SK-N-SH treated with all-trans-retinoic acid at 6 μM for 48 hours (cell line): ENCODE measurements at regions not wholly inside any gene's neighbourhood (a gene's known extent, or its start where the extent isn't known, plus 50 kb on each side); places are given as distances from the start of the nearest gene placed in this dataset.

Source experiments
- ARNTL ChIP-seq: fragments of 450-650 bp; formaldehyde crosslinking; IDR thresholded peaks from 2 replicates; pipeline ENCODE4 v1.5.0; 2020; ENCODE audit warnings: low read depth, mild to moderate bottlenecking, moderate library complexity, borderline replicate concordance
- BACH2 ChIP-seq: fragments of 250-450 bp; sonication (Bioruptor Pico); IDR thresholded peaks from 2 replicates; pipeline ENCODE4 v1.9.0; 2021; ENCODE audit warnings: mild to moderate bottlenecking, borderline replicate concordance
- PPARA ChIP-seq: fragments of 250-450 bp; sonication (Bioruptor Pico); IDR thresholded peaks from 2 replicates; pipeline ENCODE4 v1.5.0; 2020; ENCODE audit warnings: mild to moderate bottlenecking, borderline replicate concordance
- RARB ChIP-seq: fragments of 250-450 bp; sonication (Bioruptor Pico); IDR thresholded peaks from 2 replicates; pipeline ENCODE4 v1.8.0; 2021; ENCODE audit warnings: mild to moderate bottlenecking, moderate library complexity
- TOX ChIP-seq: fragments of 250-450 bp; sonication (Bioruptor Pico); IDR thresholded peaks from 2 replicates; pipeline ENCODE4 v1.8.0; 2021; ENCODE audit warnings: mild to moderate bottlenecking, moderate library complexity, borderline replicate concordance
- ZFP30 ChIP-seq: fragments of 450-650 bp; formaldehyde crosslinking; IDR thresholded peaks from 2 replicates; pipeline ENCODE4 v1.5.0; 2022; ENCODE audit warnings: mild to moderate bottlenecking, moderate library complexity
- ZNF70 ChIP-seq: fragments of 450-650 bp; formaldehyde crosslinking; IDR thresholded peaks from 2 replicates; pipeline ENCODE4 v1.5.0; 2020; ENCODE audit warnings: mild to moderate bottlenecking, moderate library complexity
- TF ChIP-seq, protein P1 (sequence below): fragments of 250-450 bp; sonication (Bioruptor Pico); IDR thresholded peaks from 2 replicates; pipeline ENCODE4 v1.8.0; 2020; ENCODE audit warnings: mild to moderate bottlenecking, moderate library complexity, borderline replicate concordance
- TF ChIP-seq, protein P2 (sequence below): fragments of 250-450 bp; sonication (Bioruptor Pico); IDR thresholded peaks from 2 replicates; pipeline ENCODE4 v1.5.1; 2021; ENCODE audit warnings: mild to moderate bottlenecking, moderate library complexity

GRCh38 chr20:39990692-39991091 is 698.3 kb downstream of the MAFB start:
- TF ChIP-seq ARNTL (CRISPR knock-in tag) (no peak), RARB (CRISPR knock-in tag) (no peak), TOX (CRISPR knock-in tag) (no peak), BACH2 (CRISPR knock-in tag) (no peak), ZFP30 (CRISPR knock-in tag) (no peak), ZNF70 (CRISPR knock-in tag) (no peak), PPARA (CRISPR knock-in tag) (no peak)
- TF ChIP-seq, protein P1, sequence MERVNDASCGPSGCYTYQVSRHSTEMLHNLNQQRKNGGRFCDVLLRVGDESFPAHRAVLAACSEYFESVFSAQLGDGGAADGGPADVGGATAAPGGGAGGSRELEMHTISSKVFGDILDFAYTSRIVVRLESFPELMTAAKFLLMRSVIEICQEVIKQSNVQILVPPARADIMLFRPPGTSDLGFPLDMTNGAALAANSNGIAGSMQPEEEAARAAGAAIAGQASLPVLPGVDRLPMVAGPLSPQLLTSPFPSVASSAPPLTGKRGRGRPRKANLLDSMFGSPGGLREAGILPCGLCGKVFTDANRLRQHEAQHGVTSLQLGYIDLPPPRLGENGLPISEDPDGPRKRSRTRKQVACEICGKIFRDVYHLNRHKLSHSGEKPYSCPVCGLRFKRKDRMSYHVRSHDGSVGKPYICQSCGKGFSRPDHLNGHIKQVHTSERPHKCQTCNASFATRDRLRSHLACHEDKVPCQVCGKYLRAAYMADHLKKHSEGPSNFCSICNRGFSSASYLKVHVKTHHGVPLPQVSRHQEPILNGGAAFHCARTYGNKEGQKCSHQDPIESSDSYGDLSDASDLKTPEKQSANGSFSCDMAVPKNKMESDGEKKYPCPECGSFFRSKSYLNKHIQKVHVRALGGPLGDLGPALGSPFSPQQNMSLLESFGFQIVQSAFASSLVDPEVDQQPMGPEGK, result no peak
- TF ChIP-seq, protein P2, sequence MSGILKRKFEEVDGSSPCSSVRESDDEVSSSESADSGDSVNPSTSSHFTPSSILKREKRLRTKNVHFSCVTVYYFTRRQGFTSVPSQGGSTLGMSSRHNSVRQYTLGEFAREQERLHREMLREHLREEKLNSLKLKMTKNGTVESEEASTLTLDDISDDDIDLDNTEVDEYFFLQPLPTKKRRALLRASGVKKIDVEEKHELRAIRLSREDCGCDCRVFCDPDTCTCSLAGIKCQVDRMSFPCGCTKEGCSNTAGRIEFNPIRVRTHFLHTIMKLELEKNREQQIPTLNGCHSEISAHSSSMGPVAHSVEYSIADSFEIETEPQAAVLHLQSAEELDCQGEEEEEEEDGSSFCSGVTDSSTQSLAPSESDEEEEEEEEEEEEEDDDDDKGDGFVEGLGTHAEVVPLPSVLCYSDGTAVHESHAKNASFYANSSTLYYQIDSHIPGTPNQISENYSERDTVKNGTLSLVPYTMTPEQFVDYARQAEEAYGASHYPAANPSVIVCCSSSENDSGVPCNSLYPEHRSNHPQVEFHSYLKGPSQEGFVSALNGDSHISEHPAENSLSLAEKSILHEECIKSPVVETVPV, result no peak
